GM12878 (cell line): ENCODE measurements at regions not wholly inside any gene's neighbourhood (a gene's known extent, or its start where the extent isn't known, plus 50 kb on each side); places are given as distances from the start of the nearest gene placed in this dataset.

Experiments used
- ATAC-seq: fragments of 200-7000 bp; cut with Tn5 transposase; 3 replicates; pipeline ENCODE4 v1.9.1; 2020; ENCODE audit warnings: mild to moderate bottlenecking, moderate library complexity
- BruUV-seq: library from RNA; stranded (reverse); fragments of 400-500 nt; replicated peaks from 2 replicates; lab custom pipeline; 2021; lab: Mats Ljungman, UMichigan
- CTCF ChIA-PET: fragments of 300-600 bp; sonication (Branson Sonifier 250); formaldehyde crosslinking; extraction: SDS; loops from one replicate; lab custom pipeline; 2021; ENCODE audit warnings: inconsistent platforms; lab: Yijun Ruan, JAX
- POLR2A ChIA-PET: fragments of 350-600 bp; formaldehyde crosslinking; extraction: SDS; loops from one replicate; lab custom pipeline; 2021; ENCODE audit warnings: inconsistent platforms; lab: Charles Lee
- RAD21 ChIA-PET: fragments of 300-600 bp; sonication (Branson Sonifier 250); formaldehyde crosslinking; loops from one replicate; lab custom pipeline; 2023; ENCODE audit warnings: antibody characterized with exemption; ENCODE audit not compliant: unreplicated experiment; lab: Charles Lee
- SMC1A ChIA-PET: fragments of 300-600 bp; sonication (Branson Sonifier 250); formaldehyde crosslinking; loops from one replicate; lab custom pipeline; 2023; ENCODE audit not compliant: unreplicated experiment, uncharacterized antibody; lab: Charles Lee
- DNase-seq: peaks from one replicate; pipeline ENCODE4 v3.0.0-alpha.2; 2011; ENCODE audit warnings: low read depth, low spot score
- FAIRE-seq: peaks from 3 replicates; lab custom pipeline; 2011; peaks lifted over from hg19 to GRCh38; lab: Jason Lieb, UNC
- H2AFZ ChIP-seq: 2 replicates; pipeline ENCODE4 v1.6.0; 2011; ENCODE audit warnings: low read depth, low read length, control low read depth; ENCODE audit not compliant: control insufficient read depth
- H3K27ac ChIP-seq: 2 replicates; pipeline ENCODE4 v1.5.1; 2011; ENCODE audit warnings: control low read depth; ENCODE audit not compliant: control insufficient read depth, insufficient read depth
- H3K27me3 ChIP-seq, 2 experiments: replicated peaks in 1 of 2; 2 replicates each; pipeline versions ENCODE4 v1.6.0 to v1.6.1; 2011; ENCODE audit warnings: low read length in 1 of 2; ENCODE audit not compliant: control insufficient read depth in 2 of 2, insufficient read depth in 2 of 2
- H3K36me3 ChIP-seq, 2 experiments: 2 replicates each; pipeline ENCODE4 v1.5.1; 2011; ENCODE audit warnings: low read length in 1 of 2; ENCODE audit not compliant: control insufficient read depth in 2 of 2, insufficient read depth in 2 of 2
- H3K4me1 ChIP-seq: 2 replicates; pipeline ENCODE4 v1.6.1; 2011; ENCODE audit warnings: mild to moderate bottlenecking, low read length, moderate library complexity, mixed read lengths; ENCODE audit not compliant: control insufficient read depth, insufficient read depth
- H3K4me2 ChIP-seq: 2 replicates; pipeline ENCODE4 v1.6.0; 2011; ENCODE audit warnings: control low read depth; ENCODE audit not compliant: control insufficient read depth, insufficient read depth
- H3K4me3 ChIP-seq: fragments of 200-600 bp; sonication (generic); 2 replicates; pipeline ENCODE4 v1.5.1; 2016
- H3K79me2 ChIP-seq: 2 replicates; pipeline ENCODE4 v1.6.0; 2011; ENCODE audit warnings: low read length; ENCODE audit not compliant: control insufficient read depth, insufficient read depth
- H3K9ac ChIP-seq: 2 replicates; pipeline ENCODE4 v1.8.0; 2011; ENCODE audit warnings: low read length, control low read depth, mixed read lengths; ENCODE audit not compliant: control insufficient read depth, insufficient read depth
- H3K9me3 ChIP-seq: replicated peaks from 3 replicates; pipeline ENCODE4 v1.5.1; 2011; ENCODE audit warnings: mild to moderate bottlenecking, low read length; ENCODE audit not compliant: control insufficient read depth, insufficient read depth
- H4K20me1 ChIP-seq: 2 replicates; pipeline ENCODE4 v1.6.0; 2011; ENCODE audit not compliant: control insufficient read depth, insufficient read depth
- ATF3 ChIP-seq: IDR thresholded peaks from 2 replicates; pipeline ENCODE4 v1.6.1; 2011; ENCODE audit warnings: low read depth, mild to moderate bottlenecking, low read length, moderate library complexity, borderline replicate concordance; ENCODE audit errors: extremely low read depth
- BACH1 ChIP-seq: fragments of 450-650 bp; IDR thresholded peaks from 2 replicates; pipeline ENCODE4 v1.6.1; 2017; ENCODE audit warnings: mild to moderate bottlenecking, borderline replicate concordance
- CHD1 ChIP-seq: IDR thresholded peaks from 2 replicates; pipeline ENCODE4 v1.6.1; 2012; ENCODE audit warnings: low read depth, low read length, improper control_type of control experiment
- CREM ChIP-seq: IDR thresholded peaks from 2 replicates; pipeline ENCODE4 v1.6.1; 2014; ENCODE audit warnings: antibody characterized with exemption, low read depth
- CTCF ChIP-seq, 3 experiments: IDR thresholded peaks in 2 of 3; conservative IDR thresholded peaks in 1 of 3; 2 replicates each; pipeline ENCODE4 v1.5.1; 2011; ENCODE audit warnings: low read depth in 3 of 3, low read length in 3 of 3, mild to moderate bottlenecking in 3 of 3, control low read depth in 2 of 3, moderate library complexity in 2 of 3, inconsistent platforms in 1 of 3, mixed read lengths in 1 of 3; ENCODE audit not compliant: control insufficient read depth in 2 of 3, insufficient read depth in 1 of 3; ENCODE audit errors: extremely low read depth in 1 of 3
- ESRRA ChIP-seq: IDR thresholded peaks from 2 replicates; pipeline ENCODE4 v1.6.1; 2012; ENCODE audit warnings: mild to moderate bottlenecking, low read length, improper control_type of control experiment
- FOXM1 ChIP-seq: IDR thresholded peaks from 2 replicates; pipeline ENCODE4 v1.6.1; 2012; ENCODE audit warnings: low read depth, mild to moderate bottlenecking, inconsistent platforms, low read length, moderate library complexity
- JUNB ChIP-seq: IDR thresholded peaks from 2 replicates; pipeline ENCODE4 v1.6.1; 2016; ENCODE audit warnings: antibody characterized with exemption, mild to moderate bottlenecking
- JUND ChIP-seq: IDR thresholded peaks from 2 replicates; pipeline ENCODE4 v1.6.1; 2012; ENCODE audit warnings: low read depth, mild to moderate bottlenecking, low read length, improper control_type of control experiment, moderate library complexity
- KDM1A ChIP-seq: fragments of 200-600 bp; sonication (generic); IDR thresholded peaks from 2 replicates; pipeline ENCODE4 v1.6.1; 2016; ENCODE audit warnings: borderline replicate concordance
- NFXL1 ChIP-seq: fragments of 450-650 bp; IDR thresholded peaks from 2 replicates; pipeline ENCODE4 v1.6.1; 2017; ENCODE audit warnings: antibody characterized with exemption, mild to moderate bottlenecking, borderline replicate concordance
- PAX8 ChIP-seq: fragments of 450-650 bp; IDR thresholded peaks from 2 replicates; pipeline ENCODE4 v1.6.1; 2017; ENCODE audit warnings: mild to moderate bottlenecking, moderate library complexity
- RBBP5 ChIP-seq: fragments of 200-600 bp; sonication (generic); conservative IDR thresholded peaks from 2 replicates; pipeline ENCODE4 v1.6.1; 2016
- RELA ChIP-seq: fragments of 450-650 bp; IDR thresholded peaks from 2 replicates; pipeline ENCODE4 v1.8.0; 2014; ENCODE audit warnings: borderline replicate concordance; ENCODE audit not compliant: partially characterized antibody
- STAT1 ChIP-seq: fragments of 450-650 bp; conservative IDR thresholded peaks from 2 replicates; pipeline ENCODE4 v1.6.1; 2014; ENCODE audit warnings: antibody characterized with exemption, mild to moderate bottlenecking
- SUPT20H ChIP-seq: IDR thresholded peaks from 2 replicates; pipeline ENCODE4 v1.6.1; 2011; ENCODE audit warnings: low read depth, mild to moderate bottlenecking, low read length, moderate library complexity, borderline replicate concordance; ENCODE audit not compliant: control insufficient read depth
- TBL1XR1 ChIP-seq: IDR thresholded peaks from 2 replicates; pipeline ENCODE4 v1.6.1; 2012; ENCODE audit warnings: low read depth, low read length, improper control_type of control experiment
- ZBED1 ChIP-seq: IDR thresholded peaks from 2 replicates; pipeline ENCODE4 v1.6.1; 2016; ENCODE audit warnings: borderline replicate concordance
- ZNF24 ChIP-seq: fragments of 450-650 bp; IDR thresholded peaks from 2 replicates; pipeline ENCODE4 v1.6.1; 2017; ENCODE audit warnings: antibody characterized with exemption, mild to moderate bottlenecking
- WGBS: methylation state at CpG from one replicate; pipeline ENCODE4 v1.1.6; 2016; ENCODE audit warnings: low lambda C conversion rate; ENCODE audit not compliant: insufficient replicate concordance, insufficient coverage; ENCODE audit errors: missing lambda C conversion rate; 5-methylcytosine and 5-hydroxymethylcytosine counted together
- in situ Hi-C: fragments of 300-500 bp; cut with MboI; formaldehyde crosslinking; loops from 9 replicates; pipeline ENCODE4 v1.14.3; 2018; ENCODE audit warnings: mixed read lengths
- intact Hi-C: fragments of 100-400 bp; cut with micrococcal nuclease; formaldehyde crosslinking; loops from one replicate; pipeline ENCODE4 v1.14.2; 2022; ENCODE audit not compliant: unreplicated experiment

GRCh38 chr17:77606865-77607210 lies 351.7 kb upstream of the TNRC6C start:
- CTCF ChIA-PET = interaction anchor here (0.8 kb wide), 1 partner anchor 34 kb away, joined by 3 read pairs; no protein-coding TSS in a partner anchor
- Histone ChIP-seq H3K9me3 (peaks cover 2% of the 10 kb centered on the region; the same call in 2 of the 3 replicates), H4K20me1 (no peaks in the 10 kb centered on the region), H3K79me2 (no peaks in the 10 kb centered on the region), H3K4me1 (peaks cover 7% of the 10 kb centered on the region), H3K36me3 (no peaks in the 10 kb centered on the region)
- no peak for FAIRE-seq
- TF ChIP-seq ESRRA = no peak
- TF ChIP-seq CTCF (IDR thresholded peaks at IDR 0.05 in 2 of 3, conservative IDR thresholded peaks at IDR 0.05 in 1 of 3; ENCODE audit: control insufficient read depth in 2 of 3, extremely low read depth in 1 of 3, insufficient read depth in 1 of 3, low read depth in 3 of 3, low read length in 3 of 3) = peak in 1 of 3 experiments; percentile 16; a peak in 1 of 6 replicates
- peak; percentile 92 for TF ChIP-seq ZNF24
- TF ChIP-seq, all 136 proteins: peak for 2
- Histone ChIP-seq H3K4me3 (no peak overlapping the region), H3K27ac (no peak overlapping the region), H2AFZ (no peak overlapping the region), H3K9ac (no peak overlapping the region), H3K27me3 (no peaks in the 10 kb centered on the region), H3K4me2 (no peak overlapping the region)
- RAD21 ChIA-PET = no interaction called here
- no peak for ATAC-seq
- POLR2A ChIA-PET = no interaction called here
- intact Hi-C loops = no loop called here
- BruUV-seq = no TSS peak
- WGBS = 48% methylated on average over 6 of the region's 6 CpGs
- in situ Hi-C loops = no loop called here
- SMC1A ChIA-PET = no interaction called here
- DNase-seq = no peak

GRCh38 chr17:77607606-77608005 lies 350.9 kb upstream of the TNRC6C start:
- no peak for DNase-seq
- H2AFZ ChIP-seq = no peak overlapping the region
- ChIA-PET SMC1A (no interaction called here), CTCF (interaction anchor here (0.8 kb wide), 1 partner anchor 34 kb away, joined by 3 read pairs; no protein-coding TSS in a partner anchor), POLR2A (no interaction called here), RAD21 (no interaction called here)
- H3K79me2 ChIP-seq = no peaks in the 10 kb centered on the region
- no peak overlapping the region for H3K4me2 ChIP-seq
- no peak overlapping the region for H3K9ac ChIP-seq
- no TSS peak for BruUV-seq
- peaks cover 2% of the 10 kb centered on the region; the same call in 2 of the 3 replicates for H3K9me3 ChIP-seq
- H3K4me3 ChIP-seq = no peak overlapping the region
- intact Hi-C loops = no loop called here
- no peaks in the 10 kb centered on the region for H3K36me3 ChIP-seq
- ATAC-seq = no peak
- H3K27me3 ChIP-seq = no peaks in the 10 kb centered on the region
- in situ Hi-C loops = no loop called here
- no peak overlapping the region for H3K27ac ChIP-seq
- FAIRE-seq = no peak
- H3K4me1 ChIP-seq = peaks cover 7% of the 10 kb centered on the region
- no peaks in the 10 kb centered on the region for H4K20me1 ChIP-seq
- WGBS = 29% methylated on average over 8 of the region's 8 CpGs
- no peak for TF ChIP-seq RELA
- no peak for TF ChIP-seq SUPT20H
- no peak for TF ChIP-seq CREM
- no peak for TF ChIP-seq JUNB
- no peak for TF ChIP-seq RBBP5
- no peak for TF ChIP-seq NFXL1
- TF ChIP-seq JUND = no peak
- no peak for TF ChIP-seq ATF3
- TF ChIP-seq FOXM1 = no peak
- no peak for TF ChIP-seq KDM1A
- TF ChIP-seq ZBED1 = no peak
- no peak for TF ChIP-seq BACH1
- TF ChIP-seq TBL1XR1 = no peak
- no peak for TF ChIP-seq STAT1
- no peak for TF ChIP-seq CHD1
- TF ChIP-seq PAX8 = no peak
